HG03064 (cell line): ENCODE measurements at regions not wholly inside any gene's neighbourhood (a gene's known extent, or its start where the extent isn't known, plus 50 kb on each side); places are given as distances from the start of the nearest gene placed in this dataset.

Source experiments
- ATAC-seq: cut with Tn5 transposase; IDR thresholded peaks from one replicate; pipeline ENCODE4 v1.9.1; 2021; ENCODE audit warnings: low read depth; ENCODE audit not compliant: unreplicated experiment

- no peak for ATAC-seq
These were observed 365.7 kb downstream of the GXYLT1 start for GRCh38 chr12:41778934-41779333.

GRCh38 chr12:41777064-41777790 lies 367.4 kb downstream of the GXYLT1 start:
- ATAC-seq: no peak

- no peak for ATAC-seq
These were observed 372.2 kb downstream of the GXYLT1 start for GRCh38 chr12:41772478-41772877.

GRCh38 chr12:41769810-41770209 lies 374.9 kb downstream of the GXYLT1 start:
- peak; percentile 69 for ATAC-seq

GRCh38 chr12:41768456-41768855 lies 376.2 kb downstream of the GXYLT1 start:
- no peak for ATAC-seq

GRCh38 chr12:41762691-41763090 lies 382.0 kb downstream of the GXYLT1 start:
- ATAC-seq: no peak

- no peak for ATAC-seq
These were observed 399.1 kb downstream of the GXYLT1 start for GRCh38 chr12:41745593-41745992.

- ATAC-seq: no peak
These were observed 400.8 kb downstream of the GXYLT1 start for GRCh38 chr12:41743835-41744234.

GRCh38 chr12:41739066-41739465 lies 405.6 kb downstream of the GXYLT1 start:
- no peak for ATAC-seq

- ATAC-seq: no peak
These were observed 407.3 kb downstream of the GXYLT1 start for GRCh38 chr12:41737423-41737822.

GRCh38 chr12:41736436-41736835 lies 408.2 kb downstream of the GXYLT1 start:
- ATAC-seq: no peak

GRCh38 chr12:41731691-41732090 lies 413.0 kb downstream of the GXYLT1 start:
- ATAC-seq: no peak

GRCh38 chr12:41731061-41731460 lies 413.6 kb downstream of the GXYLT1 start:
- no peak for ATAC-seq

- ATAC-seq: no peak
These were observed 420.5 kb downstream of the GXYLT1 start for GRCh38 chr12:41724216-41724615.

GRCh38 chr12:41719214-41719613 lies 425.5 kb downstream of the GXYLT1 start:
- ATAC-seq: no peak

GRCh38 chr12:41715256-41715655 lies 429.4 kb downstream of the GXYLT1 start:
- ATAC-seq: no peak

- no peak for ATAC-seq
These were observed 435.0 kb downstream of the GXYLT1 start for GRCh38 chr12:41709463-41710285.

GRCh38 chr12:41709012-41709411 lies 435.7 kb downstream of the GXYLT1 start:
- no peak for ATAC-seq

- no peak for ATAC-seq
These were observed 438.3 kb downstream of the GXYLT1 start for GRCh38 chr12:41706376-41706775.

GRCh38 chr12:41701943-41702601 lies 442.6 kb downstream of the GXYLT1 start:
- ATAC-seq: no peak

- ATAC-seq: no peak
These were observed 443.7 kb downstream of the GXYLT1 start for GRCh38 chr12:41700940-41701339.
